ENCODE measurements at regions not wholly inside any gene's neighbourhood (a gene's known extent, or its start where the extent isn't known, plus 50 kb on each side); places are given as distances from the start of the nearest gene placed in this dataset.
"Not testable (repeated sequence)": the region's sequence is repeated elsewhere in the genome, so short reads cannot be mapped to it uniquely, and the experiment has no call there.

DNA sequence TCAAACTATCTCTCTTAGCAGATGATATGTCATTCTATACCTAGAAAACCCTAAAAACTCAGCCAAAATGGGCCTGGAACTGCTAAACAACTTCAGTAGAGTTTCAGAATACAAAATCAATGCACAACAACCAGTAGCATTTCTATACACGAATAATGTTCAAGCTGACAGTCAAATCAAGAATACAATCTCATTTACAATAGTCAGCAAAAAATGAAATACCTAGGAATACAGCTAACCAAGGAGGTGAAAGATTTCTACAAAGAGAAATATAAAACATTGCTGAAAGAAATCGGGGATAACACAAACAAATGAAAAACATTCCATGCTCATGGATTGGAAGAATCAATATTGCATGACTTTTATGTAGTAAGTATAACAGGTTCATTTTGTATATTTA lies 804.8 kb downstream of the SLITRK1 start:
- H3K4me3 ChIP-seq (ENCODE audit: low read length in 3 of 3), result no peak overlapping the region
- H3K27ac ChIP-seq (ENCODE audit: low read depth in 2 of 2, low read length in 2 of 2), result no peak overlapping the region
- H3K9ac ChIP-seq (ENCODE audit: low read length in 3 of 3), result no peak overlapping the region
- DNase-seq (no peak), FAIRE-seq (no peak)
- TF ChIP-seq, protein P1, sequence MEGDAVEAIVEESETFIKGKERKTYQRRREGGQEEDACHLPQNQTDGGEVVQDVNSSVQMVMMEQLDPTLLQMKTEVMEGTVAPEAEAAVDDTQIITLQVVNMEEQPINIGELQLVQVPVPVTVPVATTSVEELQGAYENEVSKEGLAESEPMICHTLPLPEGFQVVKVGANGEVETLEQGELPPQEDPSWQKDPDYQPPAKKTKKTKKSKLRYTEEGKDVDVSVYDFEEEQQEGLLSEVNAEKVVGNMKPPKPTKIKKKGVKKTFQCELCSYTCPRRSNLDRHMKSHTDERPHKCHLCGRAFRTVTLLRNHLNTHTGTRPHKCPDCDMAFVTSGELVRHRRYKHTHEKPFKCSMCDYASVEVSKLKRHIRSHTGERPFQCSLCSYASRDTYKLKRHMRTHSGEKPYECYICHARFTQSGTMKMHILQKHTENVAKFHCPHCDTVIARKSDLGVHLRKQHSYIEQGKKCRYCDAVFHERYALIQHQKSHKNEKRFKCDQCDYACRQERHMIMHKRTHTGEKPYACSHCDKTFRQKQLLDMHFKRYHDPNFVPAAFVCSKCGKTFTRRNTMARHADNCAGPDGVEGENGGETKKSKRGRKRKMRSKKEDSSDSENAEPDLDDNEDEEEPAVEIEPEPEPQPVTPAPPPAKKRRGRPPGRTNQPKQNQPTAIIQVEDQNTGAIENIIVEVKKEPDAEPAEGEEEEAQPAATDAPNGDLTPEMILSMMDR (IDR thresholded peaks at IDR 0.05; ENCODE audit: borderline replicate concordance, extremely low read depth, insufficient read depth), result no peak
- no peaks in the 10 kb centered on the region for H3K27me3 ChIP-seq (ENCODE audit: control insufficient read depth, insufficient read depth, low read length)
- peaks cover 0 to 4% (median 0%) of the 10 kb centered on the region in 3 donors for H3K9me3 ChIP-seq (ENCODE audit: control insufficient read depth in 2 of 3, insufficient read depth in 1 of 3, low read length in 3 of 3)
- intact Hi-C loops (cut with DNase I), result no loop called here
- no peaks in the 10 kb centered on the region for H3K4me1 ChIP-seq (ENCODE audit: control insufficient read depth in 2 of 3, insufficient read depth in 2 of 3, low read depth in 1 of 3, low read length in 3 of 3)
- H3K36me3 ChIP-seq (ENCODE audit: control insufficient read depth in 2 of 3, insufficient read depth in 3 of 3, low read length in 3 of 3), result no peaks in the 10 kb centered on the region

DNA sequence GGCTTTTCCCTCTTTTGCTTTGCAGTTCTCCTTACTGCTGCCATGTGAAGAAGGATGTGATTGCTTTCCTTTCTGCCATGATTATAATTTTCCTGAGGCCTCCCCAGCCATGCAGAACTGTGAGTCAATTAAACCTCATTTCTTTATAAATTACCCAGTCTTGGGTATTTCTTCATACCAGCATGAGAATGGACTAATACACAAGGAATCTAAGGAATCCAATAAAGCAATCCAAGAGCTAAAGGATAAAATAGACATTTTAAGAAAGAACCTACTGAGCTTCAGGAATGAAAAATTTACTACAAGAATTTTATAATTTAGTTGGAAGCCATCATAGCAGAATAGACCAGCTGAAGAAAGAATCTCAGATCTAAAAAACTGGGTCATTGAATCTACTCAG lies 808.3 kb downstream of the SLITRK1 start:
- H3K27me3 ChIP-seq (ENCODE audit: control insufficient read depth, insufficient read depth, low read length); H3K36me3 ChIP-seq (ENCODE audit: control insufficient read depth in 2 of 3, insufficient read depth in 3 of 3, low read length in 3 of 3); H3K9me3 ChIP-seq (ENCODE audit: control insufficient read depth in 2 of 3, insufficient read depth in 1 of 3, low read length in 3 of 3); H3K4me1 ChIP-seq (ENCODE audit: control insufficient read depth in 2 of 3, insufficient read depth in 2 of 3, low read depth in 1 of 3, low read length in 3 of 3); FAIRE-seq; intact Hi-C loops (cut with DNase I); DNase-seq; H3K9ac ChIP-seq (ENCODE audit: low read length in 3 of 3); H3K27ac ChIP-seq (ENCODE audit: low read depth in 2 of 2, low read length in 2 of 2); H3K4me3 ChIP-seq (ENCODE audit: low read length in 3 of 3): not testable (repeated sequence)

DNA sequence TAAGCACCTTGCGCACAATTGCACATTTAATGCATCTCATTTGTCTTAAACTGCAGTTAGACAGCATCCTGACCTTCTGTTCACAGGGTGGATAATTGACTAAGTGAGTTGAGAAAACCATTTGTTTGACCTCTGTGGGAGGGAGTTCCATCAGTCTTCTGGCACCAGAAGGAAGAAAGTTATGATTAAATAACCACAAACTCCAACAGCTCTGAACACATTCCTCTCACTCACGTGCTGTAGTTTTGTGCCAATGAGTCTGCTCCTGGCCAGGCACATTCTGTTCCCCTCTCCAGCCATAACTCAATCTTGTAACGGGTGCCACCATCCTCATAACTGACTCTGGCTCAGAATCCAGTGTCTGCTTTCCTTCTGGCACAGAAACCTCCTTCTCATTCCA lies 817.2 kb downstream of the SLITRK1 start:
- no peak overlapping the region for H3K9ac ChIP-seq (ENCODE audit: low read length in 3 of 3)
- no peaks in the 10 kb centered on the region for H3K9me3 ChIP-seq (ENCODE audit: control insufficient read depth in 2 of 3, insufficient read depth in 1 of 3, low read length in 3 of 3)
- H3K4me3 ChIP-seq (ENCODE audit: low read length in 3 of 3), result no peak overlapping the region
- H3K36me3 ChIP-seq (ENCODE audit: control insufficient read depth in 2 of 3, insufficient read depth in 3 of 3, low read length in 3 of 3), result no peaks in the 10 kb centered on the region
- no peak overlapping the region for H3K27ac ChIP-seq (ENCODE audit: low read depth in 2 of 2, low read length in 2 of 2)
- TF ChIP-seq, protein P1 (IDR thresholded peaks at IDR 0.05; ENCODE audit: borderline replicate concordance, extremely low read depth, insufficient read depth), result no peak
- DNase-seq, result no peak
- no peaks in the 10 kb centered on the region for H3K4me1 ChIP-seq (ENCODE audit: control insufficient read depth in 2 of 3, insufficient read depth in 2 of 3, low read depth in 1 of 3, low read length in 3 of 3)
- intact Hi-C loops (cut with DNase I), result no loop called here
- H3K27me3 ChIP-seq (ENCODE audit: control insufficient read depth, insufficient read depth, low read length), result no peaks in the 10 kb centered on the region
- no peak for FAIRE-seq

DNA sequence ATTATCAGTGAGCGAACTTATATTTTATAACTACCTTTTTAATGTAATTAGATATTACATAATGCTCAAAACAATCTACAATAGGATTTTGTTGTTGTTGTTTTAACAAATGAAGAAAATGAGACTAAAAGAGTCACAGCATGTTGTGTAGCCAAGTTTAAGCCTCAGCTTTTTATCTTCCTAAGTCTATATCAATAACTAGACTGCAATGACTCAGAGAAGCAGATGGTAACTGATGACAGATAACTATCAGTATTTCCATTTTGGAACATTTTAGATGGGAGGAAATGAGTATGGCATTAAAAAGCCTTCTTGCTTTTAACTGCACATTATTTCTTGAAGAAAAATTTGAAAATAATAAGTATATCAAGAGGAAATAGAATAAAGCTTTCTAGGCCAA lies 825.2 kb downstream of the SLITRK1 start:
- Histone ChIP-seq H3K27ac (ENCODE audit: low read depth in 2 of 2, low read length in 2 of 2) (no peak overlapping the region), H3K36me3 (ENCODE audit: control insufficient read depth in 2 of 3, insufficient read depth in 3 of 3, low read length in 3 of 3) (no peaks in the 10 kb centered on the region), H3K9ac (ENCODE audit: low read length in 3 of 3) (no peak overlapping the region), H3K9me3 (ENCODE audit: control insufficient read depth in 2 of 3, insufficient read depth in 1 of 3, low read length in 3 of 3) (peaks cover 0 to under 1% (median 0%) of the 10 kb centered on the region in 3 donors), H3K27me3 (ENCODE audit: control insufficient read depth, insufficient read depth, low read length) (no peaks in the 10 kb centered on the region), H3K4me3 (ENCODE audit: low read length in 3 of 3) (no peak overlapping the region), H3K4me1 (ENCODE audit: control insufficient read depth in 2 of 3, insufficient read depth in 2 of 3, low read depth in 1 of 3, low read length in 3 of 3) (no peaks in the 10 kb centered on the region)
- intact Hi-C loops (cut with DNase I), result no loop called here
- no peak for FAIRE-seq
- TF ChIP-seq, protein P1 (IDR thresholded peaks at IDR 0.05; ENCODE audit: borderline replicate concordance, extremely low read depth, insufficient read depth), result no peak
- no peak for DNase-seq
